Heart right ventricle (tissue), 16 donors: ENCODE measurements at regions not wholly inside any gene's neighbourhood (a gene's known extent, or its start where the extent isn't known, plus 50 kb on each side); places are given as distances from the start of the nearest gene placed in this dataset.

ENCODE experiments used
- ATAC-seq, 8 donors: fragments of 200-7000 bp; cut with Tn5 transposase; one replicate each; pipeline ENCODE4 v1.9.1; 2020; ENCODE audit warnings: mild to moderate bottlenecking in 8 of 8, moderate library complexity in 8 of 8, moderate number of reproducible peaks in 1 of 8
- DNase-seq, 2 donors: peaks; one replicate each; pipeline ENCODE4 v3.0.0-alpha.2; 2020
- H3K27ac ChIP-seq, 10 donors: fragments of 200-600 bp; sonication (generic) in 2 of 10; one replicate each; pipeline versions ENCODE4 v1.5.0 to v1.8.0; 2020 to 2022; ENCODE audit warnings: mild to moderate bottlenecking in 3 of 10
- H3K27me3 ChIP-seq, 7 donors: fragments of 200-600 bp; one replicate each; pipeline ENCODE4 v1.8.0; 2021 to 2022; ENCODE audit warnings: mild to moderate bottlenecking in 2 of 7
- H3K36me3 ChIP-seq, 9 donors: fragments of 200-600 bp; sonication (generic) in 1 of 9; one replicate each; pipeline versions ENCODE4 v1.5.0 to v1.8.0; 2020 to 2022; ENCODE audit warnings: mild to moderate bottlenecking in 2 of 9
- H3K4me1 ChIP-seq, 9 donors: fragments of 200-600 bp; sonication (generic) in 1 of 9; one replicate each; pipeline versions ENCODE4 v1.5.0 to v1.8.0; 2020 to 2022; ENCODE audit warnings: mild to moderate bottlenecking in 4 of 9
- H3K4me3 ChIP-seq, 10 donors: fragments of 200-600 bp; sonication (generic) in 2 of 10; one replicate each; pipeline versions ENCODE4 v1.5.0 to v1.8.0; 2020 to 2022; ENCODE audit warnings: mild to moderate bottlenecking in 7 of 10, moderate library complexity in 2 of 10
- H3K9me3 ChIP-seq, 11 donors: fragments of 200-600 bp in 10 of 11; sonication (generic) in 2 of 11; one replicate each; pipeline versions ENCODE4 v1.5.0 to v1.8.0; 2013 to 2022; ENCODE audit warnings: mild to moderate bottlenecking in 2 of 11, control low read depth in 1 of 11, moderate library complexity in 1 of 11
- CTCF ChIP-seq, 9 donors: fragments of 200-600 bp; sonication (generic) in 2 of 9; IDR thresholded peaks; one replicate each; pipeline versions ENCODE4 v1.5.0 to v1.8.0; 2021 to 2022; ENCODE audit warnings: antibody characterized with exemption in 9 of 9, mild to moderate bottlenecking in 5 of 9, moderate library complexity in 1 of 9
- WGBS, 2 donors: extraction: QIAGEN DNeasy Blood & Tissue Kit; methylation state at CpG; one replicate each; pipeline ENCODE4 v1.1.7; 2013; ENCODE audit warnings: inconsistent platforms in 1 of 2; 5-methylcytosine and 5-hydroxymethylcytosine counted together
- intact Hi-C, 10 donors: fragments of 100-400 bp; cut with DNase I; formaldehyde crosslinking; loops; one replicate each; pipeline versions ENCODE4 v1.11.1 to v1.14.2; 2022
- donor health status: Arrhythmogenic right ventricular cardiomyopathy.
- donor health status: ischemic (EF 13 %, LVEDD 7.1; RV severe dilation, severe dysfunction).
- donor health status: healthy with polysubstance abuse.
- donor health status: DM: no; HTN: yes; CAD: no.
- donor health status: DM: no; HTN: no; CAD: no.
- donor health status: ischemic (EF 25% LVEDD 6.9; RV normal size, moderate dysfunction).
- donor health status: ischemic (EF 25% LVEDD 5.7; RV mildly dilated, moderate dysfunction).
- donor health status: healthy.
- donor health status: DM: yes; HTN: yes; CAD: no.
- donor health status: Ischemic cardiomyopathy.
- donor health status: ischemic (EF 35%, LVEDD 5.7; RV mildly dilated, moderate dysfunction).
- donor health status: nonischemic (EF 11% LVEDD 7.7; RV severe dilation, severe dysfunction).
- donor health status: DM: yes; HTN: yes; CAD: no.
- donor health status: PGD.
- donor health status: ischemic (EF 29% LVEDD 5.4; RV normal size, mild dysfunction).
- donor health status: nonischemic (EF 23%, LVEDD 6.1; RV moderate dilation, normal function).

- ATAC-seq (no peak), DNase-seq (no peak)
- H3K4me3 ChIP-seq = no peak overlapping the region
- WGBS, 2 donors = 72 to 81% methylated on average over 2 of the region's 2 CpGs
- no peaks in the 10 kb centered on the region for H3K27me3 ChIP-seq
- H3K9me3 ChIP-seq = peaks cover 0 to 70% (median 13%) of the 10 kb centered on the region in 11 donors
- TF ChIP-seq CTCF (IDR thresholded peaks at IDR 0.05) = no peak
- no peaks in the 10 kb centered on the region for H3K4me1 ChIP-seq
- H3K36me3 ChIP-seq = no peaks in the 10 kb centered on the region
- H3K27ac ChIP-seq = no peak overlapping the region
- intact Hi-C loops = no loop called here
These were observed 1596.3 kb upstream of the PCDH20 start for GRCh38 chr13:63011996-63012395.

GRCh38 chr13:63010072-63010658 lies 1594.5 kb upstream of the PCDH20 start:
- peaks cover 0 to 69% (median 23%) of the 10 kb centered on the region in 11 donors for H3K9me3 ChIP-seq
- intact Hi-C loops = no loop called here

GRCh38 chr13:63005625-63006024 lies 1590.0 kb upstream of the PCDH20 start:
- H3K9me3 ChIP-seq = peaks cover 0 to 91% (median 34%) of the 10 kb centered on the region in 11 donors
- no peak overlapping the region for H3K27ac ChIP-seq
- ATAC-seq (no peak), DNase-seq (no peak)
- H3K27me3 ChIP-seq = no peaks in the 10 kb centered on the region
- no peak for TF ChIP-seq CTCF (IDR thresholded peaks at IDR 0.05)
- H3K36me3 ChIP-seq = no peaks in the 10 kb centered on the region
- H3K4me1 ChIP-seq = no peaks in the 10 kb centered on the region
- no peak overlapping the region for H3K4me3 ChIP-seq
- intact Hi-C loops = no loop called here

More at GRCh38 chr13:63010072-63010658, 1594.5 kb upstream of the PCDH20 start:
- no peak for DNase-seq
- no peak for ATAC-seq
- no peaks in the 10 kb centered on the region for H3K36me3 ChIP-seq
- no peak for TF ChIP-seq CTCF (IDR thresholded peaks at IDR 0.05)
- no peak overlapping the region for H3K4me3 ChIP-seq
- H3K27ac ChIP-seq = no peak overlapping the region
- H3K27me3 ChIP-seq = no peaks in the 10 kb centered on the region
- H3K4me1 ChIP-seq = no peaks in the 10 kb centered on the region

- Histone ChIP-seq H3K4me3 (no peak overlapping the region), H3K9me3 (peaks cover 0 to 30% (median 3%) of the 10 kb centered on the region in 11 donors), H3K27me3 (no peaks in the 10 kb centered on the region), H3K36me3 (no peaks in the 10 kb centered on the region), H3K27ac (no peak overlapping the region), H3K4me1 (no peaks in the 10 kb centered on the region)
- DNase-seq (no peak), ATAC-seq (no peak)
- TF ChIP-seq CTCF (IDR thresholded peaks at IDR 0.05) = no peak
- intact Hi-C loops = no loop called here
- 84 to 97% methylated on average over 1 of the region's 1 CpG for WGBS, 2 donors
These were observed 1582.0 kb upstream of the PCDH20 start for GRCh38 chr13:62997696-62998095.
